Spinal cord (tissue), 9 donors: ENCODE measurements at regions not wholly inside any gene's neighbourhood (a gene's known extent, or its start where the extent isn't known, plus 50 kb on each side); places are given as distances from the start of the nearest gene placed in this dataset.

ENCODE experiments used
- DNase-seq, 6 donors: peaks; one replicate each; pipeline versions ENCODE4 v3.0.0 to v3.0.0-alpha.2; 2013 to 2015; ENCODE audit warnings: low spot score in 6 of 6, low read depth in 4 of 6
- H3K27ac ChIP-seq: one replicate; pipeline ENCODE4 v1.5.1; 2013; ENCODE audit warnings: low read depth, low read length, control low read depth
- H3K27me3 ChIP-seq: one replicate; pipeline ENCODE4 v1.6.1; 2013; ENCODE audit warnings: low read length; ENCODE audit not compliant: control insufficient read depth, insufficient read depth
- H3K36me3 ChIP-seq: one replicate; pipeline ENCODE4 v1.6.1; 2013; ENCODE audit warnings: low read length; ENCODE audit not compliant: control insufficient read depth, insufficient read depth
- H3K4me1 ChIP-seq: one replicate; pipeline ENCODE4 v1.6.1; 2013; ENCODE audit warnings: low read length; ENCODE audit not compliant: control insufficient read depth, insufficient read depth
- H3K4me3 ChIP-seq: one replicate; pipeline ENCODE4 v1.5.1; 2013; ENCODE audit warnings: low read depth, low read length, control low read depth
- H3K9me3 ChIP-seq: one replicate; pipeline ENCODE4 v1.6.1; 2013; ENCODE audit warnings: low read length; ENCODE audit not compliant: control insufficient read depth, insufficient read depth
- WGBS: methylation state at CpG from one replicate; pipeline ENCODE4 v1.1.5; 2013; ENCODE audit warnings: missing lambda C conversion rate; ENCODE audit not compliant: insufficient coverage; 5-methylcytosine and 5-hydroxymethylcytosine counted together
- donor health status: healthy.

GRCh38 chr11:114915871-114916805, 237.8 kb downstream of the NXPE2 start:
- Histone ChIP-seq H3K9me3 (no peaks in the 10 kb centered on the region), H3K27ac (no peak overlapping the region), H3K4me3 (no peak overlapping the region), H3K27me3 (no peaks in the 10 kb centered on the region), H3K36me3 (no peaks in the 10 kb centered on the region), H3K4me1 (no peaks in the 10 kb centered on the region)
- DNase-seq, result peak in 1 of 6 donors; percentile 41
- 100% methylated on average over 2 of the region's 13 CpGs for WGBS

- no peaks in the 10 kb centered on the region for H3K27me3 ChIP-seq
- no peaks in the 10 kb centered on the region for H3K9me3 ChIP-seq
- H3K36me3 ChIP-seq, result no peaks in the 10 kb centered on the region
- H3K27ac ChIP-seq, result no peak overlapping the region
- no peak overlapping the region for H3K4me3 ChIP-seq
- peak in 3 of 6 donors; percentile 2 to 89 (median 17) for DNase-seq
- 66% methylated on average over 5 of the region's 8 CpGs for WGBS
- no peaks in the 10 kb centered on the region for H3K4me1 ChIP-seq
Observed at GRCh38 chr11:114918286-114918685, 240.0 kb downstream of the NXPE2 start.

GRCh38 chr11:114921697-114922096, 243.4 kb downstream of the NXPE2 start:
- Histone ChIP-seq H3K27me3 (no peaks in the 10 kb centered on the region), H3K27ac (no peak overlapping the region), H3K36me3 (no peaks in the 10 kb centered on the region), H3K4me1 (no peaks in the 10 kb centered on the region), H3K9me3 (no peaks in the 10 kb centered on the region), H3K4me3 (no peak overlapping the region)
- no peak for DNase-seq
- WGBS, result no CpG with 5 or more reads among the region's 2 CpGs

GRCh38 chr11:114924042-114924441, 245.7 kb downstream of the NXPE2 start:
- H3K4me3 ChIP-seq, result no peak overlapping the region
- no peaks in the 10 kb centered on the region for H3K27me3 ChIP-seq
- H3K27ac ChIP-seq, result no peak overlapping the region
- DNase-seq, result no peak
- no peaks in the 10 kb centered on the region for H3K4me1 ChIP-seq
- no peaks in the 10 kb centered on the region for H3K36me3 ChIP-seq
- H3K9me3 ChIP-seq, result no peaks in the 10 kb centered on the region

- no peak for DNase-seq
- no peak overlapping the region for H3K4me3 ChIP-seq
- no peaks in the 10 kb centered on the region for H3K9me3 ChIP-seq
- no peak overlapping the region for H3K27ac ChIP-seq
- no peaks in the 10 kb centered on the region for H3K4me1 ChIP-seq
- WGBS, result 60% methylated on average over 2 of the region's 2 CpGs
- H3K27me3 ChIP-seq, result no peaks in the 10 kb centered on the region
- no peaks in the 10 kb centered on the region for H3K36me3 ChIP-seq
Observed at GRCh38 chr11:114925591-114925990, 247.3 kb downstream of the NXPE2 start.

GRCh38 chr11:114928260-114928870, 250.0 kb downstream of the NXPE2 start:
- Histone ChIP-seq H3K27me3 (no peaks in the 10 kb centered on the region), H3K4me1 (no peaks in the 10 kb centered on the region), H3K36me3 (no peaks in the 10 kb centered on the region), H3K4me3 (no peak overlapping the region), H3K9me3 (no peaks in the 10 kb centered on the region), H3K27ac (no peak overlapping the region)
- WGBS, result 88% methylated on average over 3 of the region's 6 CpGs
- DNase-seq, result peak in 1 of 6 donors; percentile 11

GRCh38 chr11:114929351-114930000, 251.1 kb downstream of the NXPE2 start:
- 69% methylated on average over 9 of the region's 9 CpGs for WGBS

GRCh38 chr11:114938799-114939198, 260.5 kb downstream of the NXPE2 start:
- 94% methylated on average over 2 of the region's 3 CpGs for WGBS
- H3K27ac ChIP-seq, result no peak overlapping the region

More at GRCh38 chr11:114929351-114930000, 251.1 kb downstream of the NXPE2 start:
- Histone ChIP-seq H3K4me3 (no peak overlapping the region), H3K27ac (no peak overlapping the region), H3K36me3 (no peaks in the 10 kb centered on the region), H3K9me3 (no peaks in the 10 kb centered on the region), H3K4me1 (no peaks in the 10 kb centered on the region), H3K27me3 (no peaks in the 10 kb centered on the region)
- no peak for DNase-seq

GRCh38 chr11:114942207-114942606, 263.9 kb downstream of the NXPE2 start:
- H3K4me3 ChIP-seq, result no peak overlapping the region
- H3K36me3 ChIP-seq, result no peaks in the 10 kb centered on the region
- no peaks in the 10 kb centered on the region for H3K27me3 ChIP-seq
- no peaks in the 10 kb centered on the region for H3K4me1 ChIP-seq
- no peak overlapping the region for H3K27ac ChIP-seq
- DNase-seq, result peak in 1 of 6 donors; percentile 22
- no peaks in the 10 kb centered on the region for H3K9me3 ChIP-seq

More at GRCh38 chr11:114938799-114939198, 260.5 kb downstream of the NXPE2 start:
- Histone ChIP-seq H3K36me3 (no peaks in the 10 kb centered on the region), H3K9me3 (no peaks in the 10 kb centered on the region), H3K4me3 (no peak overlapping the region), H3K4me1 (no peaks in the 10 kb centered on the region), H3K27me3 (no peaks in the 10 kb centered on the region)
- DNase-seq, result no peak
